ENCODE measurements at regions not wholly inside any gene's neighbourhood (a gene's known extent, or its start where the extent isn't known, plus 50 kb on each side); places are given as distances from the start of the nearest gene placed in this dataset.

DNA sequence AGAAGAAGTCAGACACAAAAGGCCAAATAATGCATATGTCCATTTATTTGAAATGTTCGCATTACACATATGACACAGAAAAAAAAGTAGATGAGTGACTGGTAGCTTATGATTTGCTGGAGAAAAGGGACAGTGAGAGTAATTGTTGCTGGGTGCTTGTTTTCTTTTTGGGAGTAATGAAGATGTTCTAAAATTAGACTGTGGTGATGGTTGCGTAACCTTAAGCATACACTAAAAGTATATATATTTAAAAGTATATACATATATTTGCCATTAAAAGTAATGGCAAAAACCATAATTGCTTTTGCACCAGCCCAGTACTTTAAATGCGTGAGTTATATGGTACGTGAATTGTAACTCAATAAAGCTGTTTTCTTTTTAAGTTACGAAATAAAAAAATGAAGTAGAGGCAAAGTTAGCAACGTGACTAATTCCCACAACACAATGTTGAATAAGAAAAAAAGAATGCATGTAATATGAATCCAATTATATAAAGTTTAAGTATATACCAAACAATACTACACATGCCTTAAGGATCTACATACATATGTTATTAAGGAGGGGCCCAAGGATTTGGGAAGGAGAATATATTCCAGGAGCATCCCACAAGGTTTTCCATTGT is 360.4 kb upstream of the CELF2 start:
- TF ChIP-seq, protein P1, sequence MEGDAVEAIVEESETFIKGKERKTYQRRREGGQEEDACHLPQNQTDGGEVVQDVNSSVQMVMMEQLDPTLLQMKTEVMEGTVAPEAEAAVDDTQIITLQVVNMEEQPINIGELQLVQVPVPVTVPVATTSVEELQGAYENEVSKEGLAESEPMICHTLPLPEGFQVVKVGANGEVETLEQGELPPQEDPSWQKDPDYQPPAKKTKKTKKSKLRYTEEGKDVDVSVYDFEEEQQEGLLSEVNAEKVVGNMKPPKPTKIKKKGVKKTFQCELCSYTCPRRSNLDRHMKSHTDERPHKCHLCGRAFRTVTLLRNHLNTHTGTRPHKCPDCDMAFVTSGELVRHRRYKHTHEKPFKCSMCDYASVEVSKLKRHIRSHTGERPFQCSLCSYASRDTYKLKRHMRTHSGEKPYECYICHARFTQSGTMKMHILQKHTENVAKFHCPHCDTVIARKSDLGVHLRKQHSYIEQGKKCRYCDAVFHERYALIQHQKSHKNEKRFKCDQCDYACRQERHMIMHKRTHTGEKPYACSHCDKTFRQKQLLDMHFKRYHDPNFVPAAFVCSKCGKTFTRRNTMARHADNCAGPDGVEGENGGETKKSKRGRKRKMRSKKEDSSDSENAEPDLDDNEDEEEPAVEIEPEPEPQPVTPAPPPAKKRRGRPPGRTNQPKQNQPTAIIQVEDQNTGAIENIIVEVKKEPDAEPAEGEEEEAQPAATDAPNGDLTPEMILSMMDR (conservative IDR thresholded peaks at IDR 0.05; ENCODE audit: low read depth, low read length): no peak
- DNase-seq (ENCODE audit: low read depth): no peak
- H3K4me3 ChIP-seq (ENCODE audit: low read depth, low read length): no peak overlapping the region

DNA sequence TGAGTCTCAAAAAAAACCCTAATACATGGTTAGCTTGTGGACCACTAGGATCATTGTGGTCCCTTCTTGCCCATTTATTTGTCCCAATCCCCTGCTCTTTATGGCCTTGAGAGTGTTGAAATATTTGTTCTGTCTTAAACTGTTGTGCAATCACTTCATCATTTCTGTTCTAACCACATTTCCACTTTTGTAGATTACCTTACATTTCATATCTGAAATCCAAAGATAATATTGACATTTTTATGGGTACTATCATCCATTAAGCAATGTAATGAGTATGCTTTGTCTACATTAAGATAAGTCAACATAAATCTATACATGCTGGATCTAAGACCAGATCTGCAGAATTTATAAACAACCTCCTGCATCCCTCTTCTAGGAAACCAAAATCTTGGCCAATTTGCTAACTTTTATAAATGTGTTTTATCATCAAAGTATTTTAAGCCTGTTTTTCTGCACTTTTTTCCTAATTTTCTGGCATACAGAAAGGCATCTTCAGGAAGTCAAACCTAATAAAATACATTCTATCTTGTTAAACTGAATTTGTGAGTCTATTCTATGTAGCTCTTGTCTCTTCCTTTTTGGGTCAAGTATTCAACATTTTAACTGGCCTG is 359.4 kb upstream of the CELF2 start:
- H3K4me3 ChIP-seq (ENCODE audit: low read depth, low read length): no peak overlapping the region
- TF ChIP-seq, protein P1 (conservative IDR thresholded peaks at IDR 0.05; ENCODE audit: low read depth, low read length): no peak
- DNase-seq (ENCODE audit: low read depth): peak; percentile 56

DNA sequence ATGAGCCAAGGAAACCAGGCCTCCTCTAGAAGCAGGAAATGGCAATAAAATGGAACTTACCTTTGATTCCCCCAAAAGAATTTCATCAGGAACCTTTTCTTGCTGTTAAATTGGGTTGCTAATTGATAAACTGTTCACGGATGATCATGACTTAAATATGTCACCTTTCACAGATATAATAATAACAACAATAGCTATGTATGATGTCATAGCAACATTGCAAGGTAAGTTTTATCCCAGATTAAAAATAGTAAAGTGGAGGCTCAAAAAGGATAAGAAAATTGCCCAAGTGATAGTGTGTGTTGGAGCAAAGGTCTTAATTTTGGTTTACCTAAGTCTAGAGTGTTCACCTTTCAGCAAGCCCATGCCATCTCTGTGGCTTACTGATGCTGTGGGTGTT is 357.6 kb upstream of the CELF2 start:
- no peak for DNase-seq (ENCODE audit: low read depth)
- H3K4me3 ChIP-seq (ENCODE audit: low read depth, low read length): no peak overlapping the region
- TF ChIP-seq, protein P1 (conservative IDR thresholded peaks at IDR 0.05; ENCODE audit: low read depth, low read length): no peak

DNA sequence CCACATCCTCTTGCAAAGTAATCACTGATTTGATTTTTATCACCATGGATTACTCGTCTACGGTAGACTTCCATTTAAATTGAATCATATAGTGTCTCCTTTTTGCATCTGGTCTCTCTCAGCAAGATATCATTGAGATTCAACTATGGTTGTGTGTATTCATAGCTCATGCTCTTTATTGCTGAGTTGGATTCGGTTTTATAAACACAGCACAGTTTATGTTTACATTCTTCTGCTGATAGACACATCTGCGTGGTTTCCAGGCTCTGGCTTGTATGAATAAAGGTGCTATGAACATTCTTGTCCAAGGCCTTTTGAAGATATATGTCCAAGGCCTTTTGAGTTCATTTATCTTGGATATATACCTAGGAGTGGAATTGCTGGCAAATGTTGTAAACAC is 356.5 kb upstream of the CELF2 start:
- H3K4me3 ChIP-seq (ENCODE audit: low read depth, low read length): no peak overlapping the region

DNA sequence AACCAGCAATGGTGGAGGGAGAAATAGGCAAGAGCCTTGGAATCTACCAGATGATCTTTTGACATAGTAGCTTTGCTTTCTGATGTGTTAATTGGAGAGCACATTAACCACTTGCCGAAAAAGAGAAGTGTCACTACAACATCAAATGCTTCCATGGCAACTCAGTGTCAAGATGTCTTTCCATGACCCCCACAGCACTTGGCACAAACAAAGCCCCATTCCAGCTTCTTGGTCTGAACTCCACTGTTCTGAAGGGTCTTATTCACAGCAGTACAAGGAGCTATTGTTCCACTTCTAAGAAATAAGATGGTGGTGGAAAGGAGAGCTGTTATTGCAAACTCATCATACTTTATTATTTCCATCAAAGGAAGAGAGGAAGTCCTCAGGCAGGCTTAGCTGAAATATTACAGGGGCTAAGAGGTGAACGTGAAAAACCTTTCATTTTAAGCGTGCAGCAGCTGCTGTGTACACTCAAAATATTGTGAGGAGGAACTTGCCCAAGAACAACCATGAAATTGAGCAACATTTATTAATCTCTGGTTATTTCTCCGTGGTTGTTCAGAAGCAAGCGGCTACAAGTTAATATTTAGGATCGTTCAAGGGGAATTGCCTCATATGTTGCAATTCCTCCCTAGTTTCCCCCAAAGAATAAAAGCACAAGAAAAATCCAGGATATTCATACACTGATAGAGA is 354.8 kb upstream of the CELF2 start:
- H3K4me3 ChIP-seq (ENCODE audit: low read depth, low read length): no peak overlapping the region
- TF ChIP-seq, protein P1 (conservative IDR thresholded peaks at IDR 0.05; ENCODE audit: low read depth, low read length): no peak
- DNase-seq (ENCODE audit: low read depth): peak; percentile 39

More for the DNA sequence above, 356.5 kb upstream of the CELF2 start:
- DNase-seq (ENCODE audit: low read depth): peak; percentile 48
- TF ChIP-seq, protein P1 (conservative IDR thresholded peaks at IDR 0.05; ENCODE audit: low read depth, low read length): no peak

DNA sequence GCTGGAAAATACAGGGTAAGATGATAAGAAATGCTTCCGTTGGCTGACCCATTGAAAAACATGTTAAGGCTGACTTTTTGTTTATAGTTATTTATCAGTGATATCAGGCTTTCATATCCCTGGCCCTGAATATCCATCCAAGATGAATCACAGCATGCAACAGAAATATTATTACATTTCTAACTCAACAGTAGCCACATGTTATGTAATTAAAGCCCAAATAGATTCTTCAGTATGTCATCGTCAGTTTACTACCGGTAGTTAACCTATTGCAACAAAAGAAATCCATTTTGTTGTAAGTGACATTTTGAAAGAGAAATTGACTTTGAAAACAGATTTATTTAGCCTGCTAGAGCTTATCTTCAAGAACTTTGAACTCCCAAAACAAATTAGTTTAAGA is 354.1 kb upstream of the CELF2 start:
- no peak overlapping the region for H3K4me3 ChIP-seq (ENCODE audit: low read depth, low read length)
- peak; percentile 22 for DNase-seq (ENCODE audit: low read depth)
- TF ChIP-seq, protein P1 (conservative IDR thresholded peaks at IDR 0.05; ENCODE audit: low read depth, low read length): no peak

Data from choroid plexus epithelial cell (primary cell).